ENCODE measurements at regions not wholly inside any gene's neighbourhood (a gene's known extent, or its start where the extent isn't known, plus 50 kb on each side); places are given as distances from the start of the nearest gene placed in this dataset.

DNA sequence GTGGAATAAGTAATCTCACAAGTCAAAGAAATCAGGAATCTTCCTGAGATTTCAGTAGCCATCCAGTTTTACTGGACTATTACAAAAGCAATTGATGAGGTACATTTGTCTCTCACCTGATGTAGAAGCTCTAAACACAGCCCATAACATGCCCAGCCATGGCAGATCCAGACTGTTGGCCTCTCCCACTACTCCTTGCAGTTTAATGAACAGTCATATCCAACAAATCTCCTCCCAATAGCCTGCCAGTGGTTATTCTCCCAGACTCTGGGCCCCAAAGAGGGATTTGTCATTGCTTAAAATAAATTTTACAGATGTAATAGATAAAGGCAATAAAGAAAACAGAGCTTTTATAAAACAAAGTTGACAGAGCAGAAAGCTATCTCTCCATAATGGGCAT, 80.8 kb downstream of the ZNF608 start:
- Histone ChIP-seq H3K27ac (no peak overlapping the region), H4K20me1 (ENCODE audit: insufficient read depth) (no peaks in the 10 kb centered on the region), H3K4me2 (no peak overlapping the region), H3K27me3 (ENCODE audit: insufficient read depth, low read depth) (no peaks in the 10 kb centered on the region), H2AFZ (ENCODE audit: low read depth) (no peak overlapping the region), H3K4me1 (ENCODE audit: low read depth, poor library complexity, severe bottlenecking) (peaks cover 6% of the 10 kb centered on the region), H3K79me2 (ENCODE audit: insufficient read depth, low read depth) (no peaks in the 10 kb centered on the region), H3K36me3 (ENCODE audit: insufficient read depth) (no peaks in the 10 kb centered on the region), H3K9ac (no peak overlapping the region), H3K4me3 (IDR thresholded peaks at IDR 0.05; ENCODE audit: insufficient read depth, low read depth, low read length) (no peak overlapping the region)
- TF ChIP-seq, protein P1, sequence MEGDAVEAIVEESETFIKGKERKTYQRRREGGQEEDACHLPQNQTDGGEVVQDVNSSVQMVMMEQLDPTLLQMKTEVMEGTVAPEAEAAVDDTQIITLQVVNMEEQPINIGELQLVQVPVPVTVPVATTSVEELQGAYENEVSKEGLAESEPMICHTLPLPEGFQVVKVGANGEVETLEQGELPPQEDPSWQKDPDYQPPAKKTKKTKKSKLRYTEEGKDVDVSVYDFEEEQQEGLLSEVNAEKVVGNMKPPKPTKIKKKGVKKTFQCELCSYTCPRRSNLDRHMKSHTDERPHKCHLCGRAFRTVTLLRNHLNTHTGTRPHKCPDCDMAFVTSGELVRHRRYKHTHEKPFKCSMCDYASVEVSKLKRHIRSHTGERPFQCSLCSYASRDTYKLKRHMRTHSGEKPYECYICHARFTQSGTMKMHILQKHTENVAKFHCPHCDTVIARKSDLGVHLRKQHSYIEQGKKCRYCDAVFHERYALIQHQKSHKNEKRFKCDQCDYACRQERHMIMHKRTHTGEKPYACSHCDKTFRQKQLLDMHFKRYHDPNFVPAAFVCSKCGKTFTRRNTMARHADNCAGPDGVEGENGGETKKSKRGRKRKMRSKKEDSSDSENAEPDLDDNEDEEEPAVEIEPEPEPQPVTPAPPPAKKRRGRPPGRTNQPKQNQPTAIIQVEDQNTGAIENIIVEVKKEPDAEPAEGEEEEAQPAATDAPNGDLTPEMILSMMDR (conservative IDR thresholded peaks at IDR 0.05; ENCODE audit: low read depth, low read length) = no peak

DNA sequence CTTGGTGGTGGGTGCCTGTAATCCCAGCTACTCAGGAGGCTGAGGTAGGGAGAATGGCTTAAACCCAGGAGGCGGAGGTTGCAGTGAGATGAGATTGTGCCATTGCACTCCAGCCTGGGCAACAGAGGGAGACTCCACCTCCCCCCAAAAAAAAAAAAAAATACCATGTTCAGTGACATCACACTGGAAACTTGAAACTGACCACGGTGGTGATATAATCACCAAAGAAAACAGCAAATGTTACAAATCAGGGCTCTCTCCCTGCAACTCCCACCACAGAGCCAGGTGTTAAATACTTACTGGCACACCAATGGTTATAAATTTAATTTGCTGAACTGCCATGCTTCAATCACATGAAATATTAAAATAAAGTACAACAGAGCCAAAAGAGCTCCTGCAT, 81.4 kb downstream of the ZNF608 start:
- Histone ChIP-seq H3K79me2 (ENCODE audit: insufficient read depth, low read depth) (no peaks in the 10 kb centered on the region), H2AFZ (ENCODE audit: low read depth) (no peak overlapping the region), H3K9ac (no peak overlapping the region), H3K4me3 (IDR thresholded peaks at IDR 0.05; ENCODE audit: insufficient read depth, low read depth, low read length) (no peak overlapping the region), H3K4me1 (ENCODE audit: low read depth, poor library complexity, severe bottlenecking) (peaks cover 6% of the 10 kb centered on the region), H3K4me2 (no peak overlapping the region), H3K27me3 (ENCODE audit: insufficient read depth, low read depth) (no peaks in the 10 kb centered on the region), H4K20me1 (ENCODE audit: insufficient read depth) (no peaks in the 10 kb centered on the region), H3K27ac (no peak overlapping the region), H3K36me3 (ENCODE audit: insufficient read depth) (no peaks in the 10 kb centered on the region)
- TF ChIP-seq, protein P1 (conservative IDR thresholded peaks at IDR 0.05; ENCODE audit: low read depth, low read length) = no peak

DNA sequence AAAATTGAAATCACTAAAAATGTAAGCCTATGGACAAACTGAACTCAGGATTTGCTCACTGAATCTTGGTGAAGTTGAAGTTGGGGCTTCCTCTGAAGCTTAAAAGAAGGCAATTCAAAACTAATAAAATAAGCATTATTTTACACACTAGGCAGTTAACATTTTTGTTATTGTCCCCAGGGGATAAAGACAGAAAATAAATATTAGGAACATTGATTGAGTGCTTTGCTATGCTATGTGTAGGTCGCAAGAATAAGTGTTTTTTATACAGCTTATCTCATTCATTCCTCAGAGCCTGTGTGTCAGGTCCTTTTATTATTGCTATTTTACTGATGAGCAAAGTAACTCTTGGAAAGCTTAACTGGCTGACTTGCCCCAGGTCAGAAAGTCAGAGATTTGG, 82.2 kb downstream of the ZNF608 start:
- H3K9ac ChIP-seq = no peak overlapping the region
- TF ChIP-seq, protein P1 (conservative IDR thresholded peaks at IDR 0.05; ENCODE audit: low read depth, low read length) = no peak
- H3K27me3 ChIP-seq (ENCODE audit: insufficient read depth, low read depth) = no peaks in the 10 kb centered on the region
- H3K27ac ChIP-seq = no peak overlapping the region
- H3K4me3 ChIP-seq (IDR thresholded peaks at IDR 0.05; ENCODE audit: insufficient read depth, low read depth, low read length) = no peak overlapping the region
- no peaks in the 10 kb centered on the region for H3K36me3 ChIP-seq (ENCODE audit: insufficient read depth)
- peaks cover 6% of the 10 kb centered on the region for H3K4me1 ChIP-seq (ENCODE audit: low read depth, poor library complexity, severe bottlenecking)
- no peak overlapping the region for H2AFZ ChIP-seq (ENCODE audit: low read depth)
- no peaks in the 10 kb centered on the region for H4K20me1 ChIP-seq (ENCODE audit: insufficient read depth)
- no peaks in the 10 kb centered on the region for H3K79me2 ChIP-seq (ENCODE audit: insufficient read depth, low read depth)
- H3K4me2 ChIP-seq = no peak overlapping the region

DNA sequence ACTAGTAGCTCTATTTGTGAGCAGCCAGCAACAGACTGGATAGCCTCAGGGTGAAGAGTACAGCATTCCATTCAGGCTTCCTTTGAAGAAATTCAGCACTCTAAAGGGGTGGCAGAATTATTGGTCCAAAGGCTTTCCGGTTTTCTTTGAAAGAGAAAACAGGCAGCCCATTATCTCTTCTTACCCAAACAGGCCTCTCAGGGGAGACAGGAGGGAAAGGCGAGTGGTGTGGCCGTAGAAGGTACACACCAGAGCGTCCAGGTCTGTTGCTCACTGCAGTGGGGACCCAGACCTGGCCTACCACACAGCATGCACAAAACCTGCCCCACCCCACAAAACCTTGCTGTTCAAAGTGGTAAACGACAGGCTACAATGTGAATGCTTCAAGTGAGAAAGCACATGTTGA, 83.3 kb downstream of the ZNF608 start:
- Histone ChIP-seq H3K36me3 (ENCODE audit: insufficient read depth) (no peaks in the 10 kb centered on the region), H4K20me1 (ENCODE audit: insufficient read depth) (no peaks in the 10 kb centered on the region), H3K27me3 (ENCODE audit: insufficient read depth, low read depth) (no peaks in the 10 kb centered on the region), H3K4me2 (no peak overlapping the region), H3K4me3 (IDR thresholded peaks at IDR 0.05; ENCODE audit: insufficient read depth, low read depth, low read length) (no peak overlapping the region), H3K79me2 (ENCODE audit: insufficient read depth, low read depth) (no peaks in the 10 kb centered on the region), H3K4me1 (ENCODE audit: low read depth, poor library complexity, severe bottlenecking) (peaks cover 6% of the 10 kb centered on the region), H3K27ac (no peak overlapping the region), H3K9ac (no peak overlapping the region), H2AFZ (ENCODE audit: low read depth) (no peak overlapping the region)
- TF ChIP-seq, protein P1 (conservative IDR thresholded peaks at IDR 0.05; ENCODE audit: low read depth, low read length) = no peak
